ENCODE measurements at regions not wholly inside any gene's neighbourhood (a gene's known extent, or its start where the extent isn't known, plus 50 kb on each side); places are given as distances from the start of the nearest gene placed in this dataset.

DNA sequence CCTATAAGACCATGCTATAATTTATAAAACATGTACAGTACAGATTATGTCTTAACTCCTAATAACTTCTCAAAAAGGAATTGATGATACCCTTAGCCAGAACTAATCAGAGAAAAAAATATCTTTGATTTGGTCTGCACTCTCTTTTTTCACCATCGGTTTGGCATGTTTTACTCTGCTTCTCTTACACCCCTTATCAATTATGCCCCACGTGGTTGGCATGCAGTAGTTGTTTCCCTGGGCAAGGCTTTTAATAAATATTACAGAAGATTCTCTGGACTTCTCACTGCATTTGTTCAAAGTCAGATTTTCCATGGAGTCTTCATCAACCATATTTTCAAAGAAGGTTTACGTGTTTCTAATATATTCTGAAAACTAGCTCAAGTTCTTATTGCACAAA, 167.4 kb upstream of the LRIG3 start:
- TF ChIP-seq, protein P1, sequence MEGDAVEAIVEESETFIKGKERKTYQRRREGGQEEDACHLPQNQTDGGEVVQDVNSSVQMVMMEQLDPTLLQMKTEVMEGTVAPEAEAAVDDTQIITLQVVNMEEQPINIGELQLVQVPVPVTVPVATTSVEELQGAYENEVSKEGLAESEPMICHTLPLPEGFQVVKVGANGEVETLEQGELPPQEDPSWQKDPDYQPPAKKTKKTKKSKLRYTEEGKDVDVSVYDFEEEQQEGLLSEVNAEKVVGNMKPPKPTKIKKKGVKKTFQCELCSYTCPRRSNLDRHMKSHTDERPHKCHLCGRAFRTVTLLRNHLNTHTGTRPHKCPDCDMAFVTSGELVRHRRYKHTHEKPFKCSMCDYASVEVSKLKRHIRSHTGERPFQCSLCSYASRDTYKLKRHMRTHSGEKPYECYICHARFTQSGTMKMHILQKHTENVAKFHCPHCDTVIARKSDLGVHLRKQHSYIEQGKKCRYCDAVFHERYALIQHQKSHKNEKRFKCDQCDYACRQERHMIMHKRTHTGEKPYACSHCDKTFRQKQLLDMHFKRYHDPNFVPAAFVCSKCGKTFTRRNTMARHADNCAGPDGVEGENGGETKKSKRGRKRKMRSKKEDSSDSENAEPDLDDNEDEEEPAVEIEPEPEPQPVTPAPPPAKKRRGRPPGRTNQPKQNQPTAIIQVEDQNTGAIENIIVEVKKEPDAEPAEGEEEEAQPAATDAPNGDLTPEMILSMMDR (IDR thresholded peaks at IDR 0.05; ENCODE audit: low read depth, low read length, poor library complexity, severe bottlenecking), result no peak
- no peak for TF ChIP-seq EZH2phosphoT487 (IDR thresholded peaks at IDR 0.05; ENCODE audit: borderline replicate concordance, low read length)
